Coronary artery (tissue), 2 donors: ENCODE measurements at regions not wholly inside any gene's neighbourhood (a gene's known extent, or its start where the extent isn't known, plus 50 kb on each side); places are given as distances from the start of the nearest gene placed in this dataset.

Experiments
- DNase-seq: peaks from one replicate; pipeline ENCODE4 v3.0.0-alpha.2; 2017; ENCODE audit warnings: low spot score
- H3K27ac ChIP-seq, 2 donors: fragments of 200-600 bp; sonication (generic); one replicate each; pipeline ENCODE4 v1.5.1; 2016 to 2019
- H3K4me3 ChIP-seq: fragments of 200-600 bp; sonication (generic); 2 replicates; pipeline ENCODE4 v1.5.1; 2016; ENCODE audit warnings: mild to moderate bottlenecking, moderate library complexity
- CTCF ChIP-seq: fragments of 200-600 bp; sonication (generic); IDR thresholded peaks from one replicate; pipeline ENCODE4 v1.5.1; 2019; ENCODE audit warnings: antibody characterized with exemption

DNA sequence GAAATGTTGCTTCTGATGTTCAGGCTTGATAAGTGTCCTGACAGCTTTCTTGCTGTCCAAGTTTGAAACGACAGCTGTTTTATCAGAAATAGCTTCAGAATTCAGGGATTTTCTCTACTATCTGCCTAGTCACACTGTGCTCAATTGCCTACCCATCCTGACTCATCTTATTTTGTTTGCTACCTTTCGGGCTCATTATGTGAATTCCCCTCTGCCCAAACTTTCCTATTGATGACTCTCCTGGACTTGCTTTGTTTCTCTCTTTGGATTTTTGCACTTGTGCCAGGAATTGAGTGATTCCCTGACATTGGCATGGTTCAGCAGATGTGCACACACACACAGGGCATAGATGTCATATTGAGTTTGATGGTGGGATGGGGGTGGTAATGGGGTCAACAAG lies 1052.6 kb upstream of the PIK3C3 start:
- no peak for DNase-seq
- no peak overlapping the region for H3K4me3 ChIP-seq
- TF ChIP-seq CTCF: no peak
- H3K27ac ChIP-seq: no peak overlapping the region

- TF ChIP-seq CTCF: no peak
- Histone ChIP-seq H3K4me3 (no peak overlapping the region), H3K27ac (no peak overlapping the region)
- DNase-seq: no peak
Observed at GRCh38 chr18:40897884-40898283, 1057.2 kb upstream of the PIK3C3 start.

DNA sequence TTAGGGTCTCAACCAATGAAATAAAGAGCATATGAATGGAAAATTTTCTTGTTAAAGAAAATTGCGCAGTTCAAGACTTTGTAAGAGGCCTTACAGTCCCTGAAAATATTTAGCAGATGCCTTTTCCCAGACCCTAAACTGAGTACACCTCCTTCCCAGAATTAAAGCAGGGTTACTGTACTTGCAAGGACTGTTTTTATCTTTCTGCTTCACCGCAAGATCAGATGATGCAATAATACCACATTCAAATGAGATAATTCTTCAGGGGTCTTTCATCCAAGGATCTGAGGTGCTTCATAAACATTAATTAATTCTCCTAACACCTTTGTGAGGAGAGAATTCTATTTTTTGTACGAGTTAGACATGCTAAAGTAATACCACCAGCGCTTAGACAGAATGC lies 1071.8 kb upstream of the PIK3C3 start:
- Histone ChIP-seq H3K27ac (no peak overlapping the region), H3K4me3 (no peak overlapping the region)
- no peak for TF ChIP-seq CTCF
- DNase-seq: no peak

- DNase-seq: no peak
- no peak overlapping the region for H3K27ac ChIP-seq
- H3K4me3 ChIP-seq: no peak overlapping the region
- no peak for TF ChIP-seq CTCF
Observed at GRCh38 chr18:40882468-40882867, 1072.6 kb upstream of the PIK3C3 start.

GRCh38 chr18:40878371-40878770 lies 1076.7 kb upstream of the PIK3C3 start:
- DNase-seq: no peak
- no peak overlapping the region for H3K4me3 ChIP-seq
- TF ChIP-seq CTCF: no peak
- no peak overlapping the region for H3K27ac ChIP-seq

- DNase-seq: no peak
- Histone ChIP-seq H3K27ac (no peak overlapping the region), H3K4me3 (no peak overlapping the region)
- no peak for TF ChIP-seq CTCF
Observed at GRCh38 chr18:40877096-40877495, 1077.9 kb upstream of the PIK3C3 start.

- H3K27ac ChIP-seq: no peak overlapping the region
- no peak for DNase-seq
- TF ChIP-seq CTCF: no peak
- H3K4me3 ChIP-seq: no peak overlapping the region
Observed at GRCh38 chr18:40875101-40875615, 1079.9 kb upstream of the PIK3C3 start.
